GM19240 (cell line): ENCODE measurements at regions not wholly inside any gene's neighbourhood (a gene's known extent, or its start where the extent isn't known, plus 50 kb on each side); places are given as distances from the start of the nearest gene placed in this dataset.

Experiments
- DNase-seq: peaks from one replicate; pipeline ENCODE4 v3.0.0; 2011; ENCODE audit warnings: low spot score; ENCODE audit not compliant: insufficient read length

- DNase-seq = no peak
Measured at GRCh38 chr10:109205929-109206585, 717.3 kb downstream of the XPNPEP1 start.

GRCh38 chr10:109203646-109204353, 719.5 kb downstream of the XPNPEP1 start:
- DNase-seq = no peak

DNA sequence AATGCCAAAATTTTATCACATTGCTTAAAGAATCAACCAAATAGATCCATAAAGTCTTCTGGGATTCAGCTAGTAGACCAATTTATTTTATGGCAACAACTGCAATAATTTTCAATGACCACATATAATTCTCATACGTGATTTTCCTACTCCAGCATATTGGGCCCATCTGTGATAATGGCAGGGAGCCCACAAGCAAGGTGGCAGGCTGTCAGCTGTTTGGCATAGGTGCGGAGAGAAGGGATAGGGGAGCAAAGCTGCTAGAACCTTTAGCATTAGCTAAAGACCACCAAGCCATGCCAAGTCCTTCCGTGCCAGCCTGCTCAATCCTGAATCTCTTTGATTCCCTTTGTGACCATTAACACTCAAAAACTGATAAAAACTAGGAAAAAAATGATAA, 721.2 kb downstream of the XPNPEP1 start:
- no peak for DNase-seq

GRCh38 chr10:109200646-109201045, 722.7 kb downstream of the XPNPEP1 start:
- no peak for DNase-seq

- no peak for DNase-seq
Measured at GRCh38 chr10:109191823-109192222, 731.5 kb downstream of the XPNPEP1 start.

DNA sequence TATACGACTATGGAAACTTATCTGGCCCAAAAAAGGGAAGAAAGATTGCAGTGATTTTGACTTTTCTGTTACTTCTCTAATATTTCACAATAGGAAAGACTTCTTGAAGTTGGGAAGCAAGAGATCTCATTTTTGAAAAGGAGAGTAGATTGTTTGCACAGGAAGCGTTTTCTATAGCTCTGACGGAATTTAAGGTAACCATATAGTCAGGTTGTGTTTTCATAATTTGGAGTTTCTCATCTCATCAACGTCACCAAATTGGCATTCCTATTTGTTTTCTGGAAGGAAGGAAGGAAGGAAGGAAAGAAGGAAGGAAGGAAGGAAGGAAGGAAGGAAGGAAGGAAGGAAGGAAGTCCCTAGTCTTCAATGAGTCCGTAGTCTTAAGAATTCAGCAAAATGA, 732.0 kb downstream of the XPNPEP1 start:
- DNase-seq = no peak

DNA sequence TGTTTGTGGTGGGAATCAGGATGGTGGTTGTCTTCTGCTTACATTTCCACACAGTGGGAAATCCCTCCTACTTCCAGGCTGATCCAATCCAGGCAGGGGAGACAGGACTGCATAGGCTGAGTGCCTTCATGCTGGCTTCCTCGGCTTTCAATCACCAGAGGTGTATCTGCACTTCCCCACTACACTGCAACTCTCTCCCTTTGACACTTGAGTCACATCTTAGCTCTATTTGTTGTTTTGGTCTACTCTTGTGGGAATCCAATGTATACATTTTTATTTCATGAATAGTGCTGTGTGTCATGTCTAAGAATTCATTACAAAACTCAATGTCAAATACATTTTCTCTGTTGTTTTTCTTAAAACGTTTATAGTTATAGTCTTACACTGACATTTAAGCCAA, 735.6 kb downstream of the XPNPEP1 start:
- DNase-seq = no peak

- DNase-seq = no peak
Measured at GRCh38 chr10:109183366-109183765, 739.9 kb downstream of the XPNPEP1 start.

DNA sequence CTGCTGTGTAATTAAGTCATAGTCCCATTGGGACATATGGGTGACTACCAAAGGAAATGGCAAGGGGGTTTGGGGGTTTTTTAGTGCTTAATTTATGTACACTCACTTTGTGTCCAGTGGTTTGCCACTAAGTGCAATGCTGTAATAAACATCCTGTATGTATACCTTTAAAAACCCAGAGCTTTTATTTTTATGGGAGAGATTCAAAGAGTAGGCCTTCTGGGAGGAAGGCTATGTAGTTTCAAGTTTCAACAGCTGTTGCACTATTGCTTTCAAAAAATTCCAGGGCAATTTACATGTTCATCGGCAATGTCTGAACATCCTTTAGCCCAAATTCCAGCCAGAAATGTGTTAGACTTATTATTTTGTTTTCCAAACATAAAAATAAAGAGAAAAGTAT, 744.7 kb downstream of the XPNPEP1 start:
- DNase-seq = no peak

- no peak for DNase-seq
Measured at GRCh38 chr10:109174526-109174925, 748.8 kb downstream of the XPNPEP1 start.

GRCh38 chr10:109173937-109174336, 749.4 kb downstream of the XPNPEP1 start:
- no peak for DNase-seq

DNA sequence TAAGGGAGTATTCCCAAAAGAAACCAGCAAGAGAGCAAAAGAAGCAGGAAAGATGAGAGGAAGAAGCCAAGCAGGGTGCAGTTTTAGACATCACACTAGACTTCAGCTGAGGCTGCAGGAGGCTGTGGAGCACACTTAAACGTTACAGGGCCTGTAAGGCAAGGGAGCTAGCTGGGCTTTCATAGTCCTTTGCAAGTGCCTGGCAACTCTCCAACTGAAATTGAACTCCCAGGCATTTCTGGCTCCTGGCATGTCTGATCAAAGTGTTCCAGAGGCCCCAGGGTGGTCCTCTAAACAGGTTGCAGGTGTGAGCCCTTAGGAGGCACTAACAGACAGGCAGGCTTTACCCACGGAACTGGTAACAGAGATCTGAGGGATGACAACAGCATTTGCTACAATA, 750.2 kb downstream of the XPNPEP1 start:
- no peak for DNase-seq

GRCh38 chr10:109166935-109167334, 756.4 kb downstream of the XPNPEP1 start:
- DNase-seq = no peak

- DNase-seq = no peak
Measured at GRCh38 chr10:109159351-109159750, 764.0 kb downstream of the XPNPEP1 start.

- no peak for DNase-seq
Measured at GRCh38 chr10:109156396-109156795, 766.9 kb downstream of the XPNPEP1 start.

GRCh38 chr10:109149666-109150350, 773.5 kb downstream of the XPNPEP1 start:
- DNase-seq = no peak

DNA sequence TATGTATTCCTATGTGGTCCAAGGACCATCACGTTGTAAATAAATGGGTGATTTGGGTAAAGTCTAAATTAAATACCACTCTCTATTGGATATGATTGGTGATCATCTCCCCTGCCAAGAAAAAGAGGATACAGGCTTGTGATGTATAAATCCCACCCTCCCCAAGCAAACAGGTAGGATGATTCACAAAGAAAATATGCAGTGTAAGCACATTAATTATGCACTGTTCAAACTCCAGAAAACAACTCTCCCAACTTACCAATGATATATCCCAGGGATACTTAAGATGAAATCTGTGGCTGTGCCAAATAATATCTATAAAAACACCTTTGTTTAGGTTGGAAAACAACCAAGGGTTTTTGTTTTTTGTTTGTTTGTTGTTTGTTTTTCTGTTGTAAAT, 795.9 kb downstream of the XPNPEP1 start:
- DNase-seq = no peak

GRCh38 chr10:109126541-109126940, 796.8 kb downstream of the XPNPEP1 start:
- no peak for DNase-seq

DNA sequence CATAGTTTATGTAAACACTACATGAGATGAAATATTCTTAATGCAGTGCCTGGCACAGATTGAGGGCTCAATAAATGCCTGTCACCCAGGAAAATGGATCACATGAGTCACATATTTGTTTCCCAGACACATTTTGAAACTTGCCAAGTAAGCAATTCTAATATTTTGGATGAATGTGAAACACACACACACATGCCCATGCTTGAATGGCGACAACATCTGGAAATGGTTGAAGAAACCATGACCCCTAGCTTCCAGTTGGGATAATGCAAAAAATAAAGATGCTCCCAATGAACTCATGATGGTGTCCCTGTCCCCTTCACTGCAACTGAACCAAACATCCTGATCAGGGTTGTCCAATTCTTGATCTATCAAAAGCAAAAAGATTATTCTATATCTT, 797.3 kb downstream of the XPNPEP1 start:
- DNase-seq = no peak

- no peak for DNase-seq
Measured at GRCh38 chr10:109115179-109115578, 808.1 kb downstream of the XPNPEP1 start.

DNA sequence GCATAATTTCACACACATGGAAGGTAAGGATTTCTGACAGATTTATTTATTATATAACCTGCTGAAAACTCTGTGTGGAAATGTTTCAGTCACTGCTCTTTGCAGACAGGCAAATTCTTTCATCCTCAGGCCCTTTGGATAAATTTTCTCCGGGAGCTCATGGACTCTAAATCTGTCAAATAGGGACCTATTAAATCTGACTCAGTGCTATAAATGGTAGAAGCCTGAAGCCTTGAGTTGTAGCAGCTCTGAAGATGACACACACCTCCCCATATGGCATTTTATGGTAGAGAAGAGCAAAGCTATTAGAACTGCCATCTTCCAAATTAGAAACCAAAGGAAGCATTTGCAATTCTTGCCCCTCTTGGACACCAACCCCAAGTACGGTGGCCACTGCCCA, 808.7 kb downstream of the XPNPEP1 start:
- no peak for DNase-seq

DNA sequence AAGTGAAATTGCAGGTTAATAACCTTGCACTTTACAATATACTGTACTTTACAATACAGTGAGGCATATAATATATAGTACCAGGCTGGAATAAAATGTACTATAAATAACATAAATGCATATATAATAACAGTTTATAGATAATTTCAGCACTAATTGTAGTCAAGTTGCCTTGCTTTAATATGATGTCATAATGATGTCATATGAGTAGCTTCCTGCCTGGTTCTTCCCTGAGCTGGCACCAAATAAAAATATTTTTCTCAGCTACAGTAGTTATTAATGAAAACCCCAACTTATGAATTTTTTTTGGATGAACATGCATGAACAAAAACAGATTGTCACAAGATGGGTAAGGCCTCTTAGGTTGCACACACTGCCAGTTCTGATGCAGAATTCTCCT, 816.7 kb downstream of the XPNPEP1 start:
- no peak for DNase-seq

DNA sequence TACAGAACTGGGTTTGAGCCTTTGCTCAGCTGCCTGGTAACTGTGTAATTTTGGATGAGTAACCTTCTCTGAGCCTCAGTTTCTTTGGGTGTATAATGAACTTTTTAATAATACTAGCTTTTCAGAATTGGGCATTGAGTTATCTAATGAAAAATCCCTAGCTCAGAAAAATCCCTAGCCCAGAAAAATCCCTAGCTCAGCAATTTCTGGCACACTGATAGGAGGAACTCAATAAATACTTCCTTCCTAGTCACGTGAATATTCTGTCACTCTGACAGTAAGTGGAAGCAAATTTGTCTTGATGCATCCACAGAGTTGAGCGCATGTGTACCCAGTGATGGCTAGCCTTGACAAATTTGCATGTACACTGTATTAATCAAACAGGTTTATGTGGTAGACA, 817.6 kb downstream of the XPNPEP1 start:
- DNase-seq = no peak
